HEK293 (cell line): ENCODE measurements at regions not wholly inside any gene's neighbourhood (a gene's known extent, or its start where the extent isn't known, plus 50 kb on each side); places are given as distances from the start of the nearest gene placed in this dataset.

ENCODE experiments used
- CTCF ChIA-PET: fragments of 350-600 bp; formaldehyde crosslinking; extraction: SDS; loops from one replicate; lab custom pipeline; 2021; ENCODE audit warnings: antibody characterized with exemption; lab: Yijun Ruan, JAX
- POLR2A ChIA-PET: fragments of 300-600 bp; formaldehyde crosslinking; extraction: SDS; loops from one replicate; lab custom pipeline; 2020; ENCODE audit warnings: antibody characterized with exemption, inconsistent platforms; lab: Yijun Ruan, JAX
- H3K27ac ChIP-seq: fragments of 200-500 bp; sonication (Bioruptor generic); 2 replicates; pipeline ENCODE4 v1.5.1; 2014; ENCODE audit warnings: low read depth, low read length, control low read depth, inconsistent platforms; ENCODE audit errors: extremely low read depth
- H3K36me3 ChIP-seq, 2 experiments: fragments of 200-500 bp in 1 of 2; sonication (Bioruptor generic) in 1 of 2; 1 replicate in 1 of 2; 2 replicates in 1 of 2; pipeline ENCODE4 v1.5.1; 2014 to 2017; ENCODE audit warnings: inconsistent platforms in 2 of 2, low read length in 2 of 2; ENCODE audit not compliant: control insufficient read depth in 2 of 2, insufficient read depth in 1 of 2
- H3K4me1 ChIP-seq: fragments of 200-500 bp; sonication (Bioruptor generic); 2 replicates; pipeline ENCODE4 v1.5.1; 2014; ENCODE audit warnings: mild to moderate bottlenecking, low read length, inconsistent platforms; ENCODE audit not compliant: control insufficient read depth, insufficient read depth
- H3K4me3 ChIP-seq: 2 replicates; pipeline ENCODE4 v1.5.1; 2011; ENCODE audit warnings: low read depth, mild to moderate bottlenecking, control low read depth, low read length, moderate library complexity
- H3K9me3 ChIP-seq: fragments of 200-500 bp; sonication (Bioruptor generic); 2 replicates; pipeline ENCODE4 v1.5.1; 2014; ENCODE audit warnings: low read depth, low read length, inconsistent platforms; ENCODE audit not compliant: control insufficient read depth, insufficient read depth
- AEBP2 ChIP-seq: fragments of 450-650 bp; formaldehyde crosslinking; IDR thresholded peaks from 2 replicates; pipeline ENCODE4 v1.5.1; 2016; ENCODE audit warnings: missing biosample characterization, missing genetic modification characterization, borderline replicate concordance
- BCL11B ChIP-seq: fragments of 450-650 bp; formaldehyde crosslinking; IDR thresholded peaks from 2 replicates; pipeline ENCODE4 v1.5.1; 2016; ENCODE audit warnings: low read depth, missing biosample characterization, missing genetic modification characterization
- CTCF ChIP-seq: fragments of 450-650 bp; formaldehyde crosslinking; IDR thresholded peaks from 2 replicates; pipeline ENCODE4 v1.5.1; 2016; ENCODE audit warnings: missing biosample characterization, missing genetic modification characterization
- IKZF3 ChIP-seq: fragments of 450-650 bp; IDR thresholded peaks from 2 replicates; pipeline ENCODE4 v1.5.0; 2018; ENCODE audit warnings: missing biosample characterization, mild to moderate bottlenecking, missing genetic modification characterization, moderate library complexity
- KLF17 ChIP-seq: fragments of 450-650 bp; formaldehyde crosslinking; IDR thresholded peaks from 2 replicates; pipeline ENCODE4 v1.5.1; 2016; ENCODE audit warnings: missing biosample characterization, missing genetic modification characterization
- KLF9 ChIP-seq: fragments of 450-650 bp; formaldehyde crosslinking; IDR thresholded peaks from 2 replicates; pipeline ENCODE4 v1.5.1; 2016; ENCODE audit warnings: missing biosample characterization, missing genetic modification characterization, low read depth
- PRDM10 ChIP-seq: fragments of 450-650 bp; formaldehyde crosslinking; IDR thresholded peaks from 2 replicates; pipeline ENCODE4 v1.5.1; 2016; ENCODE audit warnings: missing biosample characterization, missing genetic modification characterization
- PRDM2 ChIP-seq: fragments of 450-650 bp; formaldehyde crosslinking; IDR thresholded peaks from 2 replicates; pipeline ENCODE4 v1.5.1; 2016; ENCODE audit warnings: missing biosample characterization, missing genetic modification characterization, borderline replicate concordance
- SALL2 ChIP-seq: fragments of 450-650 bp; formaldehyde crosslinking; IDR thresholded peaks from 2 replicates; pipeline ENCODE4 v1.5.0; 2017; ENCODE audit warnings: missing biosample characterization, mild to moderate bottlenecking, missing genetic modification characterization, borderline replicate concordance
- ZNF184 ChIP-seq: fragments of 450-650 bp; IDR thresholded peaks from 2 replicates; pipeline ENCODE4 v1.5.1; 2018; ENCODE audit warnings: missing biosample characterization, mild to moderate bottlenecking, missing genetic modification characterization
- ZNF26 ChIP-seq: fragments of 450-650 bp; formaldehyde crosslinking; IDR thresholded peaks from 2 replicates; pipeline ENCODE4 v1.5.1; 2016; ENCODE audit warnings: missing biosample characterization, missing genetic modification characterization
- ZNF274 ChIP-seq, 2 experiments: fragments of 200-500 bp in 1 of 2; fragments of 450-650 bp in 1 of 2; sonication (Bioruptor generic) in 1 of 2; formaldehyde crosslinking in 1 of 2; IDR thresholded peaks; 2 replicates each; pipeline versions ENCODE4 v1.5.1 to v1.6.1; 2014 to 2016; ENCODE audit warnings: borderline replicate concordance in 1 of 2, inconsistent platforms in 1 of 2, low read length in 1 of 2, missing biosample characterization in 1 of 2, missing genetic modification characterization in 1 of 2
- ZNF391 ChIP-seq: fragments of 450-650 bp; formaldehyde crosslinking; IDR thresholded peaks from 2 replicates; pipeline ENCODE4 v1.5.1; 2016; ENCODE audit warnings: low read depth, missing biosample characterization, missing genetic modification characterization, borderline replicate concordance
- ZNF394 ChIP-seq: fragments of 450-650 bp; formaldehyde crosslinking; IDR thresholded peaks from 2 replicates; pipeline ENCODE4 v1.5.1; 2016; ENCODE audit warnings: missing biosample characterization, missing genetic modification characterization, mild to moderate bottlenecking, moderate library complexity, borderline replicate concordance
- ZNF48 ChIP-seq: fragments of 450-650 bp; formaldehyde crosslinking; IDR thresholded peaks from 2 replicates; pipeline ENCODE4 v1.5.1; 2016; ENCODE audit warnings: missing biosample characterization, missing genetic modification characterization
- ZNF544 ChIP-seq: fragments of 450-650 bp; formaldehyde crosslinking; IDR thresholded peaks from 2 replicates; pipeline ENCODE4 v1.5.0; 2017; ENCODE audit warnings: missing biosample characterization, missing genetic modification characterization
- ZNF600 ChIP-seq: fragments of 450-650 bp; formaldehyde crosslinking; IDR thresholded peaks from 2 replicates; pipeline ENCODE4 v1.5.1; 2016; ENCODE audit warnings: missing biosample characterization, missing genetic modification characterization
- ZNF677 ChIP-seq: fragments of 450-650 bp; IDR thresholded peaks from 2 replicates; pipeline ENCODE4 v1.5.0; 2018; ENCODE audit warnings: missing biosample characterization, mild to moderate bottlenecking, missing genetic modification characterization, moderate library complexity
- ZNF776 ChIP-seq: fragments of 450-650 bp; formaldehyde crosslinking; IDR thresholded peaks from 2 replicates; pipeline ENCODE4 v1.5.0; 2017; ENCODE audit warnings: missing biosample characterization, missing genetic modification characterization, borderline replicate concordance
- ZNF792 ChIP-seq: fragments of 450-650 bp; formaldehyde crosslinking; IDR thresholded peaks from 2 replicates; pipeline ENCODE4 v1.5.1; 2016; ENCODE audit warnings: missing biosample characterization, missing genetic modification characterization

- CTCF ChIA-PET, result no interaction called here
- H3K27ac ChIP-seq, result no peak overlapping the region
- H3K4me3 ChIP-seq, result no peak overlapping the region
- no peaks in the 10 kb centered on the region for H3K9me3 ChIP-seq
- no peaks in the 10 kb centered on the region for H3K36me3 ChIP-seq
- peaks cover 7% of the 10 kb centered on the region for H3K4me1 ChIP-seq
- TF ChIP-seq CTCF (tag by site-specific recombination) (no peak), ZNF184 (tag by site-specific recombination) (no peak), AEBP2 (tag by site-specific recombination) (no peak), SALL2 (tag by site-specific recombination) (no peak), ZNF391 (tag by site-specific recombination) (no peak), ZNF776 (tag by site-specific recombination) (no peak), KLF17 (tag by site-specific recombination) (no peak), PRDM2 (tag by site-specific recombination) (no peak), ZNF394 (tag by site-specific recombination) (no peak), IKZF3 (no peak), ZNF677 (tag by site-specific recombination) (no peak), ZNF48 (no peak), ZNF792 (no peak), ZNF544 (tag by site-specific recombination) (no peak), PRDM10 (no peak), ZNF26 (tag by site-specific recombination) (no peak), BCL11B (no peak), KLF9 (tag by site-specific recombination) (no peak), ZNF600 (tag by site-specific recombination) (no peak), ZNF274 (IDR thresholded peaks at IDR 0.05; ENCODE audit: low read length) (no peak), ZNF274 (tag by site-specific recombination; IDR thresholded peaks at IDR 0.05; ENCODE audit: borderline replicate concordance) (no peak)
- POLR2A ChIA-PET, result no interaction called here
These were observed 867.2 kb downstream of the NR2F1-AS1 start for GRCh38 chr5:92713826-92714225.
